ENCODE measurements at regions not wholly inside any gene's neighbourhood (a gene's known extent, or its start where the extent isn't known, plus 50 kb on each side); places are given as distances from the start of the nearest gene placed in this dataset.

DNA sequence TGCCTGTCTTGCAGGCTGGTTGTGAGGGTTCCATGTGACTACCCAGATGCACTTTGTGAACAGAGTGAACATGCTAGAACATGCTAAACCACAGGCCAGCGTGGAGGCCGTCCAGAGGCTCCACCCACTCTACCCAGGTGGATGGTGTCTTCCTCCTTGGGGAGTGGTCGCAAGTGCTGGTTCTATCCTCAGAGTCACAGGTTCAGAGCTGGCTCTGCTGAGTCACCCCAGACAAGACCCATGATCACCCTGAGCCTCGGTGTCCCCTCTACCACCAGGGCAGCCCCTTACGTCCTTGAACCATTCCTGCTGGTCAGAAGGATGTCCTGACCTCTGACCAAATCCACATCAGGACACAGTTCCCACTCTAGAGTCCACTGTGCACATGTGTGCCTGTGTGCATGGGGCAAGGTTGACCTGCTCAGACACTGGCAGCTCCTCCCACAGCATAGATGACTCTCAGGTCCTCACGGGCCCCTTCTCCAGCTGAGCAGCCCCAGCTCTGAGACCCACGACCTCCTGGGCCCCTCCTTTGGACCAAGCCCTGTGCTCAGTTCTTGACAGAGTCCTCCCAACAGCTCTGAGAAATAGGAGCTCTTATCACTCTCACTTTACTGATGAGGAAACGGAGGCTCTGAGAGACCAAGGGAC, 391.8 kb downstream of the MATN1 start:
- Histone ChIP-seq H3K27me3 (ENCODE audit: control insufficient read depth in 1 of 2, insufficient read depth in 2 of 2, low read length in 2 of 2) (peaks cover 0 to 2% of the 10 kb centered on the region in 2 experiments; a peak in 1 of 5 replicates), H3K9me3 (ENCODE audit: low read length) (no peaks in the 10 kb centered on the region), H3K4me1 (ENCODE audit: insufficient read depth, low read length) (no peaks in the 10 kb centered on the region), H4K20me1 (ENCODE audit: insufficient read depth, low read length) (no peaks in the 10 kb centered on the region), H3K27ac (ENCODE audit: extremely low read length, insufficient read depth, low read length) (no peak overlapping the region), H3K9ac (ENCODE audit: insufficient read depth, low read depth, low read length) (no peak overlapping the region), H2AFZ (ENCODE audit: low read length) (no peak overlapping the region), H3K4me3 (replicated peaks in 1 of 3; ENCODE audit: insufficient read depth in 1 of 3, low read depth in 2 of 3, low read length in 3 of 3) (no peak overlapping the region), H3K79me2 (ENCODE audit: insufficient read depth, low read length) (no peaks in the 10 kb centered on the region), H3K4me2 (ENCODE audit: low read depth, low read length) (no peak overlapping the region), H3K36me3 (replicated peaks in 1 of 2; ENCODE audit: control insufficient read depth in 1 of 2, insufficient read depth in 2 of 2, low read length in 2 of 2) (no peaks in the 10 kb centered on the region)
- FAIRE-seq (no peak), ATAC-seq (no peak), DNase-seq (ENCODE audit: low spot score) (no peak)
- CTCF ChIA-PET (ENCODE audit: low intra/inter-chr PET ratio, low total read pairs) = no interaction called here
- no TSS peak for BruUV-seq (replicated peaks)
- in situ Hi-C loops (cut with HindIII; ENCODE audit: extremely low pct_ligation_motif_present, low pct_unique_long_range_greater_than_20kb) (no loop called here), intact Hi-C loops (cut with micrococcal nuclease; ENCODE audit: unreplicated experiment) (no loop called here)
- POLR2A ChIA-PET = no interaction called here
- TF ChIP-seq SAP130 (CRISPR knock-in tag; IDR thresholded peaks at IDR 0.05; ENCODE audit: low read depth) (no peak), NCOA1 (CRISPR knock-in tag; IDR thresholded peaks at IDR 0.05) (no peak), RFX5 (IDR thresholded peaks at IDR 0.05; ENCODE audit: low read depth, low read length) (no peak), NKX3-1 (CRISPR knock-in tag; IDR thresholded peaks at IDR 0.05) (no peak), ZBTB1 (CRISPR knock-in tag; IDR thresholded peaks at IDR 0.05; ENCODE audit: borderline replicate concordance) (no peak), GATAD1 (CRISPR knock-in tag; IDR thresholded peaks at IDR 0.05) (no peak), PCBP1 (IDR thresholded peaks at IDR 0.05; ENCODE audit: borderline replicate concordance, low read depth, low read length) (no peak), SOX5 (CRISPR knock-in tag; IDR thresholded peaks at IDR 0.05; ENCODE audit: borderline replicate concordance) (no peak), ZFYVE20 (CRISPR knock-in tag; IDR thresholded peaks at IDR 0.05; ENCODE audit: borderline replicate concordance, low read depth) (no peak), NR1H2 (CRISPR knock-in tag; IDR thresholded peaks at IDR 0.05; ENCODE audit: borderline replicate concordance, low read depth) (no peak), ZNF616 (CRISPR knock-in tag; IDR thresholded peaks at IDR 0.05; ENCODE audit: low read depth) (no peak), CBX5 (CRISPR knock-in tag; IDR thresholded peaks at IDR 0.05; ENCODE audit: borderline replicate concordance) (no peak), SETDB1 (CRISPR knock-in tag; IDR thresholded peaks at IDR 0.05; ENCODE audit: borderline replicate concordance) (no peak)
- TF ChIP-seq, protein P1, sequence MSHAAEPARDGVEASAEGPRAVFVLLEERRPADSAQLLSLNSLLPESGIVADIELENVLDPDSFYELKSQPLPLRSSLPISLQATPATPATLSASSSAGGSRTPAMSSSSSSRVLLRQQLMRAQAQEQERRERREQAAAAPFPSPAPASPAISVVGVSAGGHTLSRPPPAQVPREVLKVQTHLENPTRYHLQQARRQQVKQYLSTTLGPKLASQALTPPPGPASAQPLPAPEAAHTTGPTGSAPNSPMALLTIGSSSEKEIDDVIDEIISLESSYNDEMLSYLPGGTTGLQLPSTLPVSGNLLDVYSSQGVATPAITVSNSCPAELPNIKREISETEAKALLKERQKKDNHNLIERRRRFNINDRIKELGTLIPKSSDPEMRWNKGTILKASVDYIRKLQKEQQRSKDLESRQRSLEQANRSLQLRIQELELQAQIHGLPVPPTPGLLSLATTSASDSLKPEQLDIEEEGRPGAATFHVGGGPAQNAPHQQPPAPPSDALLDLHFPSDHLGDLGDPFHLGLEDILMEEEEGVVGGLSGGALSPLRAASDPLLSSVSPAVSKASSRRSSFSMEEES (CRISPR knock-in tag; IDR thresholded peaks at IDR 0.05) = no peak
- no CpG with 5 or more reads among the region's 8 CpGs for WGBS (ENCODE audit: low lambda C conversion rate)
